Mesendoderm (in vitro differentiated cells): ENCODE measurements at regions not wholly inside any gene's neighbourhood (a gene's known extent, or its start where the extent isn't known, plus 50 kb on each side); places are given as distances from the start of the nearest gene placed in this dataset.

Experiments
- DNase-seq: peaks from one replicate; pipeline ENCODE4 v3.0.0; 2013
- H2AK5ac ChIP-seq: 2 replicates; pipeline ENCODE4 v1.6.1; 2013; ENCODE audit warnings: low read length, inconsistent platforms
- H2BK120ac ChIP-seq: 2 replicates; pipeline ENCODE4 v1.6.1; 2013; ENCODE audit warnings: low read depth, mild to moderate bottlenecking, low read length, moderate library complexity, mixed read lengths
- H2BK15ac ChIP-seq: replicated peaks from 2 replicates; pipeline ENCODE4 v1.6.1; 2013; ENCODE audit warnings: low read depth, mild to moderate bottlenecking, moderate library complexity
- H2BK5ac ChIP-seq: 2 replicates; pipeline ENCODE4 v1.6.1; 2013; ENCODE audit warnings: low read length, inconsistent platforms
- H3K18ac ChIP-seq: 2 replicates; pipeline ENCODE4 v1.6.1; 2013; ENCODE audit warnings: mild to moderate bottlenecking, low read length, mixed read lengths
- H3K23ac ChIP-seq: one replicate; pipeline ENCODE4 v1.6.1; 2013; ENCODE audit warnings: low read length
- H3K27ac ChIP-seq: 2 replicates; pipeline ENCODE4 v1.5.1; 2013; ENCODE audit warnings: low read depth, mild to moderate bottlenecking, inconsistent platforms, low read length, moderate library complexity
- H3K27me3 ChIP-seq: 2 replicates; pipeline ENCODE4 v1.6.1; 2013; ENCODE audit warnings: low read length, control low read depth, mild to moderate bottlenecking, inconsistent platforms; ENCODE audit not compliant: insufficient read depth, poor library complexity
- H3K36me3 ChIP-seq: 2 replicates; pipeline ENCODE4 v1.6.1; 2013; ENCODE audit warnings: low read length, inconsistent platforms; ENCODE audit not compliant: control insufficient read depth, insufficient read depth
- H3K4ac ChIP-seq: one replicate; pipeline ENCODE4 v1.6.1; 2013; ENCODE audit warnings: low read depth, mild to moderate bottlenecking, low read length, moderate library complexity
- H3K4me1 ChIP-seq: 2 replicates; pipeline ENCODE4 v1.6.1; 2013; ENCODE audit warnings: low read depth, low read length, inconsistent platforms; ENCODE audit not compliant: control insufficient read depth
- H3K4me2 ChIP-seq: 2 replicates; pipeline ENCODE4 v1.6.1; 2013; ENCODE audit warnings: low read length
- H3K4me3 ChIP-seq: 2 replicates; pipeline ENCODE4 v1.5.1; 2013; ENCODE audit warnings: mild to moderate bottlenecking, low read length
- H3K56ac ChIP-seq: one replicate; pipeline ENCODE4 v1.6.1; 2013; ENCODE audit warnings: low read length
- H3K79me1 ChIP-seq: 2 replicates; pipeline ENCODE4 v1.6.1; 2013; ENCODE audit warnings: low read length, inconsistent platforms
- H3K79me2 ChIP-seq: 2 replicates; pipeline ENCODE4 v1.6.1; 2013; ENCODE audit warnings: mild to moderate bottlenecking, low read length; ENCODE audit not compliant: control insufficient read depth, insufficient read depth
- H3K9ac ChIP-seq: 2 replicates; pipeline ENCODE4 v1.6.1; 2013; ENCODE audit warnings: low read length, inconsistent platforms
- H4K5ac ChIP-seq: one replicate; pipeline ENCODE4 v1.6.1; 2013; ENCODE audit warnings: low read length
- H4K8ac ChIP-seq: one replicate; pipeline ENCODE4 v1.6.1; 2013; ENCODE audit warnings: low read depth, mild to moderate bottlenecking, control low read depth, low read length, moderate library complexity
- WGBS: extraction: QIAGEN DNeasy Blood & Tissue Kit; methylation state at CpG from one replicate; pipeline ENCODE4 v1.1.7; 2013; ENCODE audit warnings: low lambda C conversion rate, missing lambda C conversion rate; ENCODE audit not compliant: insufficient coverage; ENCODE audit errors: extremely low coverage; 5-methylcytosine and 5-hydroxymethylcytosine counted together

DNA sequence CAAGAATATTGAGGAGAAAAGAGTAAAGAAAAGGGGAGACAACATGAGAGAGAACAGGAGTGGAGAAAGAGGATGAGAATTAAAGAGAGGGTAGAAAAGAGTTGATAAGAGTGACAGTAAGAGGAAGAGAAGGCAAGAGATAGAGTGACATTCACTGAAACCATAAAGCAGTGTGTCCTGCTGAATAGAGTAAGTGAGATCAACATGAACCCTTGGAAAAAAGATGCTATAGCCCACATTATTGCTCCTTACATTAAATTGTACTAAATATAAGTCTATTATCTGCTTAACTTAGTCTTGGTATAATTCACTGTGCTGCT lies 489.5 kb downstream of the SHISA9 start:
- no peak overlapping the region for H2AK5ac ChIP-seq
- no peak overlapping the region for H2BK120ac ChIP-seq
- H2BK15ac ChIP-seq, result no peak overlapping the region
- peaks cover 12% of the 10 kb centered on the region for H3K4me1 ChIP-seq
- H3K79me1 ChIP-seq, result no peaks in the 10 kb centered on the region
- H2BK5ac ChIP-seq, result no peak overlapping the region
- no peak overlapping the region for H3K18ac ChIP-seq
- no peaks in the 10 kb centered on the region for H3K79me2 ChIP-seq
- H3K27me3 ChIP-seq, result no peaks in the 10 kb centered on the region
- H3K4me3 ChIP-seq, result no peak overlapping the region
- no peak for DNase-seq
- H3K36me3 ChIP-seq, result no peaks in the 10 kb centered on the region
- H3K56ac ChIP-seq, result no peak overlapping the region
- no peak overlapping the region for H4K8ac ChIP-seq
- H3K4me2 ChIP-seq, result no peak overlapping the region
- H4K5ac ChIP-seq, result no peak overlapping the region
- no peak overlapping the region for H3K4ac ChIP-seq
- no peak overlapping the region for H3K27ac ChIP-seq
- no peak overlapping the region for H3K9ac ChIP-seq
- no peak overlapping the region for H3K23ac ChIP-seq

DNA sequence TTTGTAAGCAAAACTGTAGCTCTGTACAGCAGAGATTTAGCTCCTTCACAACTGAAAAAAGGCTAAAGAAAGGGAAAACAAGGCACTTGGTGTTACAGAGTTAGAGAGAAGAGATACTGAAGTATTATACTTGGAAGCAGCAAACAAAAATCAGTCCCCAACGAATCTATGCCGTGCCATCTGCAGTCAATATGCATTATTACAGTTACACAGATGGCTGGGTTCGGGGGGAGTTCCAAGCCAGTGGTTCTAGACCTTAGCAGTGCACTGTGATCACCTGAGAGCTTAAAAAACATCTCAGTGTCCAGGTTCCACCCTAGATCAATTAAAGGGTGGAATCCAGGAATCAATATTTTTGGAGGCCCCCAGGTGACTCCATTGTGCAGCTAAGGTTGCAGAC lies 489.9 kb downstream of the SHISA9 start:
- Histone ChIP-seq H2AK5ac (no peak overlapping the region), H3K4me1 (peaks cover 12% of the 10 kb centered on the region), H3K4me2 (no peak overlapping the region), H3K79me1 (no peaks in the 10 kb centered on the region), H3K9ac (no peak overlapping the region), H3K23ac (no peak overlapping the region), H3K18ac (no peak overlapping the region), H3K4me3 (no peak overlapping the region), H4K8ac (no peak overlapping the region), H3K27ac (no peak overlapping the region), H4K5ac (no peak overlapping the region), H3K36me3 (no peaks in the 10 kb centered on the region), H3K27me3 (no peaks in the 10 kb centered on the region), H3K56ac (no peak overlapping the region), H2BK120ac (no peak overlapping the region), H3K4ac (no peak overlapping the region), H2BK5ac (no peak overlapping the region), H2BK15ac (no peak overlapping the region), H3K79me2 (no peaks in the 10 kb centered on the region)
- WGBS, result no CpG with 5 or more reads among the region's 3 CpGs
- DNase-seq, result no peak

DNA sequence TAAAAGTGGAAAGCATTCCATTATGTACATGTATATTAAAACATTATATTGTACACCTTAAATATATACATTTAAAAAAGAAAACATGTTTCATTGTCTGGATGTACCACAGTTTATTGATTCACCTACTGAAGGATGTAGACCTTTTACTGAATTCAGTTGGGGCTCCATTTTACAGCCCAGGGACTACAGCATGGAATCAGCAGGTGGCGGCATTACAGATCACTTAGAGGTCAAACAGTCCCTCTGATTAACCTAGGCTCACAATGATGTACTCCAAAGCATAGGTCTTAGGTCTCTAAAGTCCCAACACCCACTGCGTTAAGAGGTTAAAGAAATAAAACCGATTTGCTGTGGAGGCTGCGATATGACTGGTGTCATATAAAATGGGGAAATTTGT lies 490.9 kb downstream of the SHISA9 start:
- Histone ChIP-seq H3K23ac (no peak overlapping the region), H2BK15ac (no peak overlapping the region), H4K8ac (no peak overlapping the region), H2BK5ac (no peak overlapping the region), H3K18ac (no peak overlapping the region), H3K4me1 (peaks cover 12% of the 10 kb centered on the region), H3K4me2 (no peak overlapping the region), H3K79me2 (no peaks in the 10 kb centered on the region), H3K4ac (no peak overlapping the region), H3K4me3 (no peak overlapping the region), H3K9ac (no peak overlapping the region), H3K36me3 (no peaks in the 10 kb centered on the region), H2BK120ac (no peak overlapping the region), H3K56ac (no peak overlapping the region), H2AK5ac (no peak overlapping the region), H3K27ac (no peak overlapping the region), H3K27me3 (no peaks in the 10 kb centered on the region), H4K5ac (no peak overlapping the region), H3K79me1 (no peaks in the 10 kb centered on the region)
- WGBS, result no CpG with 5 or more reads among the region's 4 CpGs
- peak; percentile 14 for DNase-seq

DNA sequence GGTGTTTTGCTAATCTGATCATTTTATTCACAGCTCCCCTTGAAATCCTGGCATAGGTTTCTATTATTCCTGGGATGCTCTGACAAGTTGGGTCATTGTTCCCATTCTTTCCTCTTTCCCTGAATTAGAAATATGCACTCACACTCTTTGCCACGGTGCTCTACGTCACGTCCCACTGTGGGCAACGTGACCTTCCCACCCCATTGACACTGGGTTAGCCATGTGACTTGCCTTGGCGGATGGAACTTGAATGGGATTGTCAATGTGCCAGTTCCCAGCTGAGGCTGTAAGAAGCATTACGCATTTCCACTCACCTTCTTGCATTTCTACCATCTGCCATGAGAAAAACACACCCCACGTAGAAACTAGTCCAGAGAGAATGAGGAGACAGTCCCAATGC lies 492.4 kb downstream of the SHISA9 start:
- Histone ChIP-seq H3K4ac (no peak overlapping the region), H3K56ac (no peak overlapping the region), H3K9ac (no peak overlapping the region), H2BK5ac (no peak overlapping the region), H3K27me3 (no peaks in the 10 kb centered on the region), H2BK120ac (no peak overlapping the region), H4K8ac (no peak overlapping the region), H4K5ac (no peak overlapping the region), H3K36me3 (no peaks in the 10 kb centered on the region), H3K79me2 (no peaks in the 10 kb centered on the region), H3K4me2 (no peak overlapping the region), H3K79me1 (no peaks in the 10 kb centered on the region), H3K18ac (no peak overlapping the region), H3K27ac (no peak overlapping the region), H2AK5ac (no peak overlapping the region), H3K4me3 (no peak overlapping the region), H3K23ac (no peak overlapping the region), H3K4me1 (peaks cover 12% of the 10 kb centered on the region), H2BK15ac (no peak overlapping the region)
- DNase-seq, result no peak
- no CpG with 5 or more reads among the region's 7 CpGs for WGBS

DNA sequence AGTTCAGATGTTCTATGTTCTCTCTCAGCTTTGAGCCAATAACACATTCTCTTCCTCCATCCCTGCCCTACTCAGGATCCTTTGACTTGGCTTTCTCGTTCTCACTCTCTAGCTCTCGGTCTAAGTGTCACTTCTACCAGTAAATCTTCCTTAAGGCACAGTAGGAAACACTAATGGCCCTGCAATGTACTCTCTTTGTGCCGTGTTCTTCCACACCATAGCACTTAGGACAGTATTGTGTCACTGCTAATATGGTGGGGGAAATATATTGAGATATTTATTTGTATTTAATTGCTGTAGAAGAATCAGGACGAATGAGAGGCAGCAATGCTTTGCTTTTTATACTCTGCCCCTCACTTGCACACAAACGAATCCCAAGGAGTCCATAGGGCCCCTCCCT lies 493.1 kb downstream of the SHISA9 start:
- Histone ChIP-seq H3K79me1 (no peaks in the 10 kb centered on the region), H3K79me2 (no peaks in the 10 kb centered on the region), H3K4me3 (no peak overlapping the region), H2BK15ac (no peak overlapping the region), H3K4me1 (peaks cover 12% of the 10 kb centered on the region), H3K23ac (no peak overlapping the region), H2AK5ac (no peak overlapping the region), H2BK120ac (no peak overlapping the region), H2BK5ac (no peak overlapping the region), H3K18ac (no peak overlapping the region), H3K56ac (no peak overlapping the region), H3K4me2 (no peak overlapping the region), H3K4ac (no peak overlapping the region), H3K36me3 (no peaks in the 10 kb centered on the region), H3K9ac (no peak overlapping the region), H3K27me3 (no peaks in the 10 kb centered on the region), H3K27ac (no peak overlapping the region), H4K5ac (no peak overlapping the region), H4K8ac (no peak overlapping the region)
- WGBS, result no CpG with 5 or more reads among the region's 5 CpGs
- no peak for DNase-seq

DNA sequence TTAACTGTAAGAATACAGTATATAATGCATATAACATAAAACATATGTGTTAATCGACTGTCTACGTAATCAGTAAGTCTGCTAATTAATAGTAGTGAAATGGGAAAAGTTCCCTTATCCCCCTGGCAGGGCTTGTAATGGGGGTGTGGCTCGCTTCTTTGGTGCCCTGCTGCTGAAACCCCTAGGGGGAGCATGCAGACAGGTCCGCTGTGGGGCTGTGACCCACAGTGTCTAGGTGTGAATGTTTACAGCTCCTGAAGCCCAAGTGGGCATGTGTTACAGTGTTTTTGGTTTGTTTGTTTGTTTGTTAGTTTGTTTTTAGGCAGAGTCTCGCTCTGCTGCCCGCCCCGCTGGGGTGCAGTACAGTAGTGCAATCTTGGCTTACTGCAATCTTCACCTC lies 495.7 kb downstream of the SHISA9 start:
- H2BK15ac ChIP-seq, result no peak overlapping the region
- no peak overlapping the region for H2AK5ac ChIP-seq
- H3K79me1 ChIP-seq, result no peaks in the 10 kb centered on the region
- H3K9ac ChIP-seq, result no peak overlapping the region
- no peaks in the 10 kb centered on the region for H3K79me2 ChIP-seq
- H3K4me3 ChIP-seq, result no peak overlapping the region
- no CpG with 5 or more reads among the region's 7 CpGs for WGBS
- no peak overlapping the region for H3K27ac ChIP-seq
- H2BK5ac ChIP-seq, result no peak overlapping the region
- no peak overlapping the region for H3K23ac ChIP-seq
- H3K27me3 ChIP-seq, result no peaks in the 10 kb centered on the region
- no peak overlapping the region for H3K4ac ChIP-seq
- peaks cover 1% of the 10 kb centered on the region for H3K4me1 ChIP-seq
- H3K56ac ChIP-seq, result no peak overlapping the region
- DNase-seq, result peak; percentile 32
- no peak overlapping the region for H3K4me2 ChIP-seq
- H4K8ac ChIP-seq, result no peak overlapping the region
- no peak overlapping the region for H3K18ac ChIP-seq
- H3K36me3 ChIP-seq, result no peaks in the 10 kb centered on the region
- no peak overlapping the region for H2BK120ac ChIP-seq
- no peak overlapping the region for H4K5ac ChIP-seq
